GM19025 (cell line): ENCODE measurements at regions not wholly inside any gene's neighbourhood (a gene's known extent, or its start where the extent isn't known, plus 50 kb on each side); places are given as distances from the start of the nearest gene placed in this dataset.

Experiments used
- ATAC-seq: cut with Tn5 transposase; IDR thresholded peaks from one replicate; pipeline ENCODE4 v1.9.1; 2021; ENCODE audit warnings: mild to moderate bottlenecking, low read depth, moderate library complexity; ENCODE audit not compliant: unreplicated experiment

- ATAC-seq = no peak
Observed at GRCh38 chr11:127919206-127920000, 668.0 kb downstream of the ETS1 start.

- no peak for ATAC-seq
Observed at GRCh38 chr11:127902382-127902781, 685.0 kb downstream of the ETS1 start.

GRCh38 chr11:127898422-127899365, 688.7 kb downstream of the ETS1 start:
- no peak for ATAC-seq

- no peak for ATAC-seq
Observed at GRCh38 chr11:127895776-127896175, 691.6 kb downstream of the ETS1 start.

GRCh38 chr11:127894316-127894715, 693.0 kb downstream of the ETS1 start:
- ATAC-seq = no peak

- ATAC-seq = no peak
Observed at GRCh38 chr11:127890030-127890615, 697.2 kb downstream of the ETS1 start.

- no peak for ATAC-seq
Observed at GRCh38 chr11:127888386-127888785, 699.0 kb downstream of the ETS1 start.

- no peak for ATAC-seq
Observed at GRCh38 chr11:127875131-127875530, 712.2 kb downstream of the ETS1 start.

- no peak for ATAC-seq
Observed at GRCh38 chr11:127873478-127873877, 713.9 kb downstream of the ETS1 start.

GRCh38 chr11:127866109-127866508, 721.2 kb downstream of the ETS1 start:
- ATAC-seq = no peak

- ATAC-seq = no peak
Observed at GRCh38 chr11:127864861-127865260, 722.5 kb downstream of the ETS1 start.

GRCh38 chr11:127862406-127862805, 725.0 kb downstream of the ETS1 start:
- no peak for ATAC-seq

GRCh38 chr11:127859941-127860354, 727.4 kb downstream of the ETS1 start:
- ATAC-seq = no peak

- ATAC-seq = no peak
Observed at GRCh38 chr11:127844876-127845275, 742.5 kb downstream of the ETS1 start.

- ATAC-seq = no peak
Observed at GRCh38 chr11:127843483-127844396, 743.6 kb downstream of the ETS1 start.

GRCh38 chr11:127825183-127825582, 762.2 kb downstream of the ETS1 start:
- ATAC-seq = no peak

- no peak for ATAC-seq
Observed at GRCh38 chr11:127818625-127819024, 768.7 kb downstream of the ETS1 start.

- no peak for ATAC-seq
Observed at GRCh38 chr11:127816962-127817361, 770.4 kb downstream of the ETS1 start.

- no peak for ATAC-seq
Observed at GRCh38 chr11:127815331-127815730, 772.0 kb downstream of the ETS1 start.

- no peak for ATAC-seq
Observed at GRCh38 chr11:127806501-127806900, 780.9 kb downstream of the ETS1 start.
